ENCODE measurements at regions not wholly inside any gene's neighbourhood (a gene's known extent, or its start where the extent isn't known, plus 50 kb on each side); places are given as distances from the start of the nearest gene placed in this dataset.

GRCh38 chr3:139839014-139839413 is 96.0 kb upstream of the CLSTN2 start:
- no peaks in the 10 kb centered on the region for H3K4me1 ChIP-seq
- H3K27me3 ChIP-seq, result no peaks in the 10 kb centered on the region
- no peak overlapping the region for H3K27ac ChIP-seq
- TF ChIP-seq POLR2A (IDR thresholded peaks at IDR 0.05) (no peak), POLR2AphosphoS5 (IDR thresholded peaks at IDR 0.05; ENCODE audit: insufficient read depth in 1 of 2, low read depth in 1 of 2) (no peak)
- TF ChIP-seq, protein P1, sequence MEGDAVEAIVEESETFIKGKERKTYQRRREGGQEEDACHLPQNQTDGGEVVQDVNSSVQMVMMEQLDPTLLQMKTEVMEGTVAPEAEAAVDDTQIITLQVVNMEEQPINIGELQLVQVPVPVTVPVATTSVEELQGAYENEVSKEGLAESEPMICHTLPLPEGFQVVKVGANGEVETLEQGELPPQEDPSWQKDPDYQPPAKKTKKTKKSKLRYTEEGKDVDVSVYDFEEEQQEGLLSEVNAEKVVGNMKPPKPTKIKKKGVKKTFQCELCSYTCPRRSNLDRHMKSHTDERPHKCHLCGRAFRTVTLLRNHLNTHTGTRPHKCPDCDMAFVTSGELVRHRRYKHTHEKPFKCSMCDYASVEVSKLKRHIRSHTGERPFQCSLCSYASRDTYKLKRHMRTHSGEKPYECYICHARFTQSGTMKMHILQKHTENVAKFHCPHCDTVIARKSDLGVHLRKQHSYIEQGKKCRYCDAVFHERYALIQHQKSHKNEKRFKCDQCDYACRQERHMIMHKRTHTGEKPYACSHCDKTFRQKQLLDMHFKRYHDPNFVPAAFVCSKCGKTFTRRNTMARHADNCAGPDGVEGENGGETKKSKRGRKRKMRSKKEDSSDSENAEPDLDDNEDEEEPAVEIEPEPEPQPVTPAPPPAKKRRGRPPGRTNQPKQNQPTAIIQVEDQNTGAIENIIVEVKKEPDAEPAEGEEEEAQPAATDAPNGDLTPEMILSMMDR (IDR thresholded peaks at IDR 0.05), result no peak
- H3K9me3 ChIP-seq, result no peaks in the 10 kb centered on the region
- no peak for DNase-seq (ENCODE audit: extremely low spot score in 2 of 2)
- no peaks in the 10 kb centered on the region for H3K36me3 ChIP-seq
- intact Hi-C loops (cut with DNase I), result no loop called here
- no peak overlapping the region for H3K4me3 ChIP-seq

DNA sequence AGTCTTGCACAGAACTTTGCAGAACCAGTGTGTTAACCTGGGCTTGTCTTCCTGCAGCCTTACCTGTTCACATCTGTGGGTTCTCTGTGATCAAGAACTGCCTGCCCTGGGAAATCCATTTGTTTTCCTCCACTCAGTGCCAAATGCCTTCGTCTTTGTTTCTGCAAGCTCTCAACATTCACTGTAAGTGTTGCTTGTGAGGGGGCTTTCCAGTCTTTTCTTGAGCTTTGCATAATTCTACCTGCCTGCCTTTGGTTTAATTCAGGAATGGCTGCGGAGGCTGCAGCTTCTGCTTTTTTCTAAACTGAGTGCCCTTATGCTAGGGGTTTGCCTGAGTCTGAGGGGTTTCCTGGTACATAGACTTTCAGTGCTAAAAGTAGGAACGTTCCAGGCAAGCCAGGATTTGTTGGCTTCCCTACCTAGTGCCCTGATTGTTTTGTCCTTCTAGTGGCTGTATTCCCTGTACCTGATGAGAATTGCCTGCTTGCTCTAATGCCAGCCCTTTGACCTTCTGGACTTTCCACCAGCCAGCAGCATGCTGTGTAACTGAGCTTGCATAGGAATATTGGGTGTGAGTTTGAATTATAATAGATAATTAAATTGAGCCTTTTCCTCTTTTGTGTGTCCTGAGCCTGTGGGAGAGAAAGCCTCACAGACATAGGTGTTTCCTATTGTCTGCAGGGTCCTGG is 96.6 kb upstream of the CLSTN2 start:
- Histone ChIP-seq H3K4me3 (no peak overlapping the region), H3K9me3 (no peaks in the 10 kb centered on the region), H3K36me3 (no peaks in the 10 kb centered on the region), H3K27ac (no peak overlapping the region), H3K4me1 (no peaks in the 10 kb centered on the region), H3K27me3 (no peaks in the 10 kb centered on the region)
- DNase-seq (ENCODE audit: extremely low spot score in 2 of 2), result no peak
- intact Hi-C loops (cut with DNase I), result no loop called here
- no peak for TF ChIP-seq POLR2A (IDR thresholded peaks at IDR 0.05)
- no peak for TF ChIP-seq POLR2AphosphoS5 (IDR thresholded peaks at IDR 0.05; ENCODE audit: insufficient read depth in 1 of 2, low read depth in 1 of 2)
- TF ChIP-seq, protein P1 (IDR thresholded peaks at IDR 0.05), result no peak

DNA sequence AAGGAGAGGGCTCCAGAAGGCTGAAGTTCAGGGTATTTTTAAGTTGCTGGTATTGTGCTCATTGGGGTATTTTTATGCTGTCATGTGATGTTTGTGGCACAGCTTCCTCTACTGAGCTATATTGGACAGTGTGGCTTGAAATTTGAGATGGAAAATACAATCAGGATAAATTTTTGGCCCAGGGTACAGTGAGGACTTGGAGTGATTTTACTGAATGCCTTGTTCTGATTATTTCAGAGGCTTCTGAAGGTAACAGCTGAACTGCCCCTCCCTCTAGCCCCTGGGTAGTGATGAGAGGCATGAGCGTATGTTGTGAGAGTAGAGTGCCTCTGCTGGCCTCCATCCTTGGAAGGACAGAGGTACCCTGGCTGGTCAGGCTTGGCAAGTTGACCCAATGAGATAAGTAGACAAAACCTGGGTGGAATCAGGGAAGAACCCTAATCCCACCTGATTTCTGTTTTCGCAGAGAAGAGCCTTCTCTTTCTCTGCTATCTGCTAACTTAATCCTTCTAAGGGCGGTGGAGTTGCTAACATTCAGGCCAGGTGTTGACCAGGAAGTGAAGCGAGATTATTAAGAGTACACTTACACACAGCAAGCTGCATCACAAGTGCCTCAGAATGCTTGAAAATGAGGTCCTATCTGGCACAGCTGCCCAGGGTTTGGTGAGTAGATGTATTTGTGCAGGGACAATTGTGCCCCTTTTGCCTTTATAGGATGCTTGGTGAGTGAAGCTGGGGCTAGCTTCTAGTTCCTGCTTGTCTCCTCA is 98.1 kb upstream of the CLSTN2 start:
- TF ChIP-seq, protein P1 (IDR thresholded peaks at IDR 0.05), result no peak
- no peak for TF ChIP-seq POLR2AphosphoS5 (IDR thresholded peaks at IDR 0.05; ENCODE audit: insufficient read depth in 1 of 2, low read depth in 1 of 2)
- TF ChIP-seq POLR2A (IDR thresholded peaks at IDR 0.05), result no peak
- Histone ChIP-seq H3K4me1 (no peaks in the 10 kb centered on the region), H3K27ac (no peak overlapping the region), H3K9me3 (no peaks in the 10 kb centered on the region), H3K36me3 (no peaks in the 10 kb centered on the region), H3K27me3 (no peaks in the 10 kb centered on the region), H3K4me3 (no peak overlapping the region)
- intact Hi-C loops (cut with DNase I), result no loop called here
- no peak for DNase-seq (ENCODE audit: extremely low spot score in 2 of 2)

DNA sequence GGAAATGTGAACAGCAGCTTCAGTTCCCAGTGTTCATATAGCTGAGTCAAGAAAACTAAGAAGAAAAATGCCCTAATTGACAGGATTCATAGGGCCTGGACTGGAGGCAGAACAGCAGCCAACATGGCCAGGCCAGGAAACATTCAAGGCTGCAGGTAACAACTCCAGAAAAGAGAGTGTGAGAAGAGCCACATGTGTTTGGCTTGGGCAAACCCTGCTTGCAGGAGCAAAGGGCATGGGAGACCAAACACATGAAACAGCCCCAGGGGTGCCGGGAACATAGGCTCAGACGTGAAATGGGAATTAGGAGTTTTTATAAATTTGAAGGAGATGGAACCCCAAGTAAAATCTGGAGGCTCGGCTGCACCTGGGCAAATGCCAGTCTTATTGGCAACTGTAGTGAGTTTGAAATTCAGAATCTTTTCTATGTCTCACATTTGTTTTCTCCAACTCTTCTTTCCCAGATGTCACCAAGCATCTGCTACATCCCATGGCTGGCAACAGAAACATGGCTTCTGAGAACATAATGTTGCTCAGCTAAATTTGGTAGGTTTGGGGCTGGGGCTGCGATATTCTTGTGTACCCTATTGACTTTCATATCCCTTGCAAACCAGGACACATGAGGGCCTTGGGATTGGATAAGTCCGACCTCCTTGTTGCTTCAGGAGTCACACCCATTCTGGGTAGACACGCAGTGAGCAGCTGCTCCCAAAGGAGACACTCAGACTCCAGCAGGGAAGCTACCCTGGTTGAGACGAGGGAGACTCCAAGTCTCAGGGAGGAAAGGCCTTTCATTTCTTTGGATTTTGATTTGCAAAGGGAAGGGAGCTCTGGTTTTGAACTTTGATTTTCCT is 98.9 kb upstream of the CLSTN2 start:
- H3K4me3 ChIP-seq, result no peak overlapping the region
- no peaks in the 10 kb centered on the region for H3K27me3 ChIP-seq
- no peak for DNase-seq (ENCODE audit: extremely low spot score in 2 of 2)
- no peak overlapping the region for H3K27ac ChIP-seq
- intact Hi-C loops (cut with DNase I), result no loop called here
- H3K9me3 ChIP-seq, result no peaks in the 10 kb centered on the region
- TF ChIP-seq POLR2A (IDR thresholded peaks at IDR 0.05) (no peak), POLR2AphosphoS5 (IDR thresholded peaks at IDR 0.05; ENCODE audit: insufficient read depth in 1 of 2, low read depth in 1 of 2) (no peak)
- TF ChIP-seq, protein P1 (IDR thresholded peaks at IDR 0.05), result no peak
- H3K4me1 ChIP-seq, result no peaks in the 10 kb centered on the region
- H3K36me3 ChIP-seq, result no peaks in the 10 kb centered on the region
